ENCODE measurements at regions not wholly inside any gene's neighbourhood (a gene's known extent, or its start where the extent isn't known, plus 50 kb on each side); places are given as distances from the start of the nearest gene placed in this dataset.
A peak's percentile ranks its signal among the peaks of the same experiment; 100 is the strongest.

DNA sequence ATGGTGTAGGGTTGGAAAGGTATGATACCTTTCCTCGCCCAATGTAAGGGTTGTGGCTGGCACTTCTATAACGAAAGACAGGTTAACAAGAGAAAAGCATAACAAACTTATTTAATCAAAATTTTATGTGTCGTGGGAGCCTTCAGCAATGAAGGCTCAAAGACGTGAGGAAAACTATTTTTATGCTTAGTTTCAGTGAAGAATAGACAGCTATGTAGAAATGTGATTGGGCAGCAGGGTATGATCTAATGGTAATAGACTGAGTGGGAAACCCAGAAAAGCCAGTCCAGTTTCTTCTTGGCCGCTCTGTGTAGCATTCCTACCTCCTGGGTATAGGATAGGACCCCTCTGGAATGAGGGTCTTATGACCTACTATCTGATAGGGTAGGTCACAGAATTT is 464.7 kb downstream of the ADGRL2 start:
- TF ChIP-seq POLR2A (IDR thresholded peaks at IDR 0.05; ENCODE audit: low read depth, low read length): no peak
- FAIRE-seq: no peak
- DNase-seq (ENCODE audit: insufficient read length, low spot score): no peak

- FAIRE-seq (no peak), DNase-seq (ENCODE audit: insufficient read length, low spot score) (no peak)
- no peak for TF ChIP-seq POLR2A (IDR thresholded peaks at IDR 0.05; ENCODE audit: low read depth, low read length)
These were observed 464.1 kb downstream of the ADGRL2 start for GRCh38 chr1:82264802-82265201.

DNA sequence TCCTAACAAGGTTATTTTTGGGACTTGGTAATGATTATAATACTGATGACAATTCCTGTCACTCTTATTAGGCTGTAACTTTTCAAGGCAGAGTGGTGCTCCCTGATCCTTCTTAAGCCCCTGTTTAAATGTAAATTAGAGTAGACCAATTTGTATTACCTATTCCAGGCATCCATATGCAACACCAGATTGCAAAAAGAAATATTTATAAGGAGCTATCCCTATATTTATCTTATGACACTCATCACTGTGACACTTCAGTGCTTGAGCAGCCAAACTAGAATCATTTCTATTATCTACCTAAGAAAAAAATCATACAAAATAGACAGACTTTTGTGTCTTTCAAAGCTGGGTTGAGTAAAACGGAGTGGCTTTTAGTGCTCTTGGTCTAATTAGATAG is 462.7 kb downstream of the ADGRL2 start:
- TF ChIP-seq POLR2A (IDR thresholded peaks at IDR 0.05; ENCODE audit: low read depth, low read length): no peak
- DNase-seq (ENCODE audit: insufficient read length, low spot score): no peak
- FAIRE-seq: no peak

- no peak for FAIRE-seq
- no peak for DNase-seq (ENCODE audit: insufficient read length, low spot score)
These were observed 459.9 kb downstream of the ADGRL2 start for GRCh38 chr1:82260666-82261065.

DNA sequence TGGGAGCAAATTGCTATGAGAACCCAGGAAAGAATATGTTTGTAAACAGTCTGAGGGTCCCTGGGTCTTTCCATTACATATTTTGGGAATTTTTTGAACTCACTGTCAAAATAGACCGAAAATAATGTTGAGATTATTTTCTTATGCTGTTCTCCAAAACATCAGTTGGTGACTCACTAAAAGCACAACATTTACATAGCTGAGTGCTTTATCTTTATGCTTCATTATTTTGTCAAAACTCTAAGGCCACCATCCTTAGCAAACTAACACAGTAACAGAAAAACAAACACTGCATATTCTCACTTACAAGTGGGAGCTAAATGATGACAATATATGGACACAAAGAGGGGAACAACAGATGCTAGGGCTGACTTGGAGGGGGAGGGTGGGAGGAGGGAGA is 459.3 kb downstream of the ADGRL2 start:
- FAIRE-seq: no peak
- no peak for TF ChIP-seq POLR2A (IDR thresholded peaks at IDR 0.05; ENCODE audit: low read depth, low read length)

More at GRCh38 chr1:82260666-82261065, 459.9 kb downstream of the ADGRL2 start:
- TF ChIP-seq POLR2A (IDR thresholded peaks at IDR 0.05; ENCODE audit: low read depth, low read length): no peak

GRCh38 chr1:82258887-82259286 is 458.2 kb downstream of the ADGRL2 start:
- DNase-seq (ENCODE audit: insufficient read length, low spot score): no peak
- TF ChIP-seq POLR2A (IDR thresholded peaks at IDR 0.05; ENCODE audit: low read depth, low read length): no peak
- FAIRE-seq: no peak

More for the DNA sequence above, 459.3 kb downstream of the ADGRL2 start:
- DNase-seq (ENCODE audit: insufficient read length, low spot score): no peak

GRCh38 chr1:82246050-82246449 is 445.3 kb downstream of the ADGRL2 start:
- TF ChIP-seq POLR2A (IDR thresholded peaks at IDR 0.05; ENCODE audit: low read depth, low read length): no peak
- FAIRE-seq: no peak
- no peak for DNase-seq (ENCODE audit: insufficient read length, low spot score)

DNA sequence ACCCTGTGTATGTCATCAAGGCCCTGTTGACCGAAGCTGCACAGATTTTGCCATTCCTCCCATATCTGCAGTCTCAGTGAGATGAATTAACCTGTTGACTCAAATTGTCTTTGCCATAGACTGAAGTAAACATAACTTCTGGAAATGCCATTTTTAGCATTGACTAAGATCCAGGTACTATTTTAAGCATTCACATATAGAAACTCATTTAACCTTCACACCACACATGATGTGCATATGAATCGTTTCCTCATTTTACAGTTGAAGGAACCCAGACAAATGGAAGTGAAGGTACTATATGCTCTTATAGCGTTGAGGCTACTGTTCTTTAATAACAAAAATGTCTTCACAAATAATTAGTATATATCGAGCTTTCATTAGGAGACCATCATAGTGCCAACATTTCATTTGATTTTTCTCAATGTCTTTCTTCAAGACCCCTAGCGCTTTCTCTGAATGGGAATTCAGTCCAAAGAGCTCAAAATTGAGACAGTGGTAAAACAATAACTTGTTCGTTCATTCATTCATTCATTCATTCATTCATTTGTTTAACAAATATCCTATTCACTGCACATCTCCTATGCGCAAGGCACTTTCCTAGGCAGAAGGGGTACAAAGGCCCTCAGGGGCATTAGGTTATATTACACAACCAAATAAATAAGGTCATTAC is 444.7 kb downstream of the ADGRL2 start:
- no peak for TF ChIP-seq POLR2A (IDR thresholded peaks at IDR 0.05; ENCODE audit: low read depth, low read length)
- FAIRE-seq (no peak), DNase-seq (ENCODE audit: insufficient read length, low spot score) (no peak)

GRCh38 chr1:82240571-82240970 is 439.8 kb downstream of the ADGRL2 start:
- TF ChIP-seq POLR2A (IDR thresholded peaks at IDR 0.05; ENCODE audit: low read depth, low read length): no peak
- DNase-seq (ENCODE audit: insufficient read length, low spot score) (no peak), FAIRE-seq (no peak)

GRCh38 chr1:82230667-82231066 is 429.9 kb downstream of the ADGRL2 start:
- FAIRE-seq: no peak
- DNase-seq (ENCODE audit: insufficient read length, low spot score): no peak
- no peak for TF ChIP-seq POLR2A (IDR thresholded peaks at IDR 0.05; ENCODE audit: low read depth, low read length)

DNA sequence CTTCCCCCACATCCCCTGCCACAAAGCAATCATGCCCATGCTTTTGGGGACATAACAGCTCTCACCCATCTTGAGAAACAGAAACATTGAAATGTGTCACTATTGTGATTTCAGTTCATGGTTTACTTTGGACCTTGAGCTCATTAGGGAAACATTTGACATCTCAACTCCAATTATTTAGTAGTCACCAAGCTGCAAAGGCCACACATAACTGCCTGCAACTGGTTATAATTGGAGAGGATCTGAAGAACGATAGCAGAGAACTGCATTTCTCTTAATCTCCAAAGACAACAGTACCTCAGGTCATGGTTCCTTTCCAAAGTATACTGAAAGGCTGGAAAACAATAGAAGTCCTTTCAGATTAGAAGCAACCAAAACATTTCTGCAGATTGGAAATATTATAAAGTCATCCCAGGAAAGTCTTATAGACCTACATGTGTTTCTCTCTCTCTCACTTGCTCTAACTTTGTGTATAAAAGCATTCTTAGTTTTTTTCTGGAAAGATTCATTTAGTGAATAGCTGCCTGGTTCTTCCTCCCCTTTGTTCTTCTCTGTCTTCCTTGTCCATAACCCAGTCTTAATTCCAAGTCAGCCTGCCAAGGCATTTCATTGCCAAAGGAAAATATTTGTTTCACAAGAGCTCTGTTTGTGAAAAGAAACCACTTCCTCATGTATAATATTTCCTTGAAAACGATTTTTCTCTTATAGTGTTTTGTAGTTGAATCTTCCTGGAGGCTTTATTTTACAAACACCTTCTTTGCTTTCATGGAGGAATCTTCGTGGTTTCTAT is 426.8 kb downstream of the ADGRL2 start:
- FAIRE-seq (no peak), DNase-seq (ENCODE audit: insufficient read length, low spot score) (no peak)
- TF ChIP-seq POLR2A (IDR thresholded peaks at IDR 0.05; ENCODE audit: low read depth, low read length): no peak

DNA sequence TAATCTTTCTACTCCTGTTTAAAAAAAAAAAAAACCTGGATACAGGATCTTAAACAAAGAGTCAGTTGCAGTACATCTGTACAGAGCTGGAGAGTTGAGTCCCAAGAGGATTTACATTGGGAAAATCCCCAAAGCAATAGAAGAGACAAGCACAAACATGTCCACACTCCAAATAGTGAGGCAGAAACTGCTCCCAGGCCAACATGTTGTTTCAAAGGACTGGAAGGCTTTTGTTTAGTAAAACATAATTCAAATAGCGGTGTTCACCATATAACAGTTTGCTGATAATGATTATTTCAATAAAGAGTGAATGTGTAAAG is 425.4 kb downstream of the ADGRL2 start:
- FAIRE-seq (no peak), DNase-seq (ENCODE audit: insufficient read length, low spot score) (no peak)
- TF ChIP-seq POLR2A (IDR thresholded peaks at IDR 0.05; ENCODE audit: low read depth, low read length): no peak

DNA sequence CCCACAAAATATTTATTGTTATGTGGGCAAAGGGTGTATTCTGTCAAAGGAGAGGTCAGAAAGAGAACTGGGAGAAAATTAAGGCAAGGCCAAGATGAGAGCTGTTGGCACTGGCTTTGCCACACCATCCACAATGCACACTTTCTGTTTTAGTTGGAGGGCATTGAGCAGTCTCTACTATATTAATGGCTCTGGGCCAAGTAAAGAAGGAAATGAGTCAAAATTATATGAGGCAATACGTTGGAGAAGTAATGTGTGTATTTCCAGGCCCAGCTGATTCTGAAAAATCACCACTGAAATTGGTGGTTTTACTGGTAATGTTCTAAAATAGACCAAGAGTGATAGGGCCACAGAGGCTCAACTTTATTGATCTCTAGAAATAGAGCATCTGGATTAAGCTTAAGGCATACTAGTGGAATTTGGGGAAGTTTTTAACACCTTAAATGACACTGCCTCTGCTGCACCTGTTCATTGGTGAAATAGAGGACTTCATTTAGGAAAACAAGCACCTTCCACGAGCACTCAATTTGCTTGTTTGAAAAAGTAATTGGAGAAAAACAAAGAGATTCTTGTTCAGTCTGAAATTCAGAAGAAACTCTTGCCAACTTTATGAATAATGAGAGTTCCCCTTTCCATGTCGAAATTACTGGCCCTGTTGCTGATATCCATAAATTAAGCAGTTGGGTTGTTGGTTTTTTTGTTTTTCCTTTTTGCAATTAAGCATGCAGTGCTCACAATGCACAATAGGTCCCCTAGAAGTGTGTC is 424.9 kb downstream of the ADGRL2 start:
- TF ChIP-seq POLR2A (IDR thresholded peaks at IDR 0.05; ENCODE audit: low read depth, low read length): no peak
- FAIRE-seq (peak; percentile 89), DNase-seq (ENCODE audit: insufficient read length, low spot score) (peak; percentile 6)

DNA sequence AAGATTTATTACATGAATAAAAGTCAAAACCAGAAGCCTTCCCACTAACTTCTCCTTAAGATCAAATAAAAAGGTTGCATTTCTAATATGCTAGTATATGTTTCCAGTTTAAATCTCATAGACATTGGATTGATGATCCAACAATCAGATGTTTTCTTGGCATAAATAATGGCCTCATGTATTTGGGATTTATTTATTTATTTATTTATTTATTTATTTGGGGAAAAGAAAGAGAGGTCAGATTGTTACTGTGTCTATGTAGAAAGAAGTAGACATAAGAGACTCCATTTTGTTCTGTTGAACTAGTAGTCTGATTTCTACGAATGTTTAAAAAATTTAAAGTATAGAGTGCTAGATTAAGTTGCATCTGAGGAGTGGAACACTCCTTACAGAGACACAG is 422.4 kb downstream of the ADGRL2 start:
- FAIRE-seq (no peak), DNase-seq (ENCODE audit: insufficient read length, low spot score) (no peak)
- TF ChIP-seq POLR2A (IDR thresholded peaks at IDR 0.05; ENCODE audit: low read depth, low read length): no peak

Measured in H54 (cell line).